EL (cell line): ENCODE measurements at regions not wholly inside any gene's neighbourhood (a gene's known extent, or its start where the extent isn't known, plus 50 kb on each side); places are given as distances from the start of the nearest gene placed in this dataset.
A peak's percentile ranks its signal among the peaks of the same experiment; 100 is the strongest.

ENCODE experiments used
- DNase-seq: peaks from one replicate; pipeline ENCODE4 v3.0.0-alpha.2; 2016

DNA sequence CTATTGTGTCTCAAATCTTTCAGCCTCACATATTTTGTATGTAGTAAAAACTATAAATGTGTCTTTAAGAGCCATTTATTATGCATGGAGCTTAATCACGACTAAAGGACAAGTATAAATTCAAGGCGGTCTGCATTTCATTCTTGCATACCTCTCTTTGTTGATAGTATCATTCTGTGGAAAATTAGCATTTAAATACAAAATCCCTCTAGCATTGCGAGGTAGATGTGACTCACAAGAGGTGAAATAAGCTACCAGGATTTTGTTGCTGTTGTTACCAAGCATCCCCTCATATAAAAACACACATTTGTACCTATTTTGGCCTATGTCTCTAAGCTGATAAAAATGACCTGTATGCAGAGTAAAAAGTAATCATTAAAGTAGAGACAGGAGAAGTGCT is 537.4 kb upstream of the LUZP2 start:
- DNase-seq: no peak

DNA sequence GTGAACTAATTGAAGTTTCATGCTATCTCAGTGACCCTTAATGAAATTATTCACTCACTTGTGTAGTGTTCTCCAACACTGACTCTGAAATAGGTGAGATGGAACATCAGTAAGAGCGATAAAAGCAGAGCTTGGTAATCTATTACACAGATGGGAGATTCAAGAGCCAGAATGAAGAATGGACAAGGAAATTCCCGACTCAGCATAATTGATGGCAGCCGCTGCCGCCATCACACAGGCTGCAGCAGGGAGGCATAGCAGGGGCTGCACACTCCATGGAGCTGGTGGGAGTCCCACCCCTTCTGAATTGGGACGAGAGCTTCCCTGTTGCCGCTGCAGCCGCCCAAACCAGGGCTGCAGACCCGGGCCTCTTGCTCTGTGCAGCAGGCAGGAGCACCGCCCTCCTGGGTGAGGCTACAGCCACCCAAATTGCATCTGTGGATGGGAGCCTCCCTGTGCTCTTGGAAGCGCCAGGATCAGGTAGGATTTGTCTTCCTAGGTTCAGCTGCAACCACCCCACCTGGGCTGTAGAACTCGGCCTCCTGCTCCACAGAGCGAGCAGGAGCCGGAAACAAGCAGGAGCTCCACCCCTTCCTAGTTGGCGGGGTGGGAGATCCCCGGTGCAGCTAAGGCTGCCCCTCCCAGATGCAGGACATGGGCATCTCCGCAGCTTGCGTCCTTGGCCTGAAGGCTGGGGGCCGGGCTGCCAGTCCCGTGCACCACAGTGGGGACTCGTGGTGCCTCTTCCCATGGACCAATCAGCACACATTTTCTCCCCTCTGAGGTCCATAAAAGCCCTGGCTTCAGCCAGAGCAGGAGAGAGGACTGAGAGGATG is 535.1 kb upstream of the LUZP2 start:
- DNase-seq: no peak

DNA sequence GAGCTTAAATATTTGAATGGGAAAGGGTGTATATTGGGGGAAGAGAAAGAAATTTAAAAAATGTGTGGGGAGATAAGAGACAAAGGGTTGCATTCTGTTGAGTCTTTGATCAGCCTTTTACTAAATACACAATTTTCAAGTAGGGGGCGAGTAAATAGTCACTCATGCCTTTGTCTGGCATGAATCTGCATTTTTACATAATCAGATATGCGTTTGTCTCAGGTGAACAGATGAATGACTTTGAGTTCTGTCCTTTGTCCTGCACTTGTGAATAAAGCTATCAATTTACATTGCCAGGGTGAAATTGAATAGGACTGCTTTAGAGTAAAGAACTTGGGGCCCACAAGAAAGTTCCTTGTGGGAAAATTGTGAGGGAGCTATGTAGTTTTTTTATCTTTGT is 523.6 kb upstream of the LUZP2 start:
- DNase-seq: no peak

DNA sequence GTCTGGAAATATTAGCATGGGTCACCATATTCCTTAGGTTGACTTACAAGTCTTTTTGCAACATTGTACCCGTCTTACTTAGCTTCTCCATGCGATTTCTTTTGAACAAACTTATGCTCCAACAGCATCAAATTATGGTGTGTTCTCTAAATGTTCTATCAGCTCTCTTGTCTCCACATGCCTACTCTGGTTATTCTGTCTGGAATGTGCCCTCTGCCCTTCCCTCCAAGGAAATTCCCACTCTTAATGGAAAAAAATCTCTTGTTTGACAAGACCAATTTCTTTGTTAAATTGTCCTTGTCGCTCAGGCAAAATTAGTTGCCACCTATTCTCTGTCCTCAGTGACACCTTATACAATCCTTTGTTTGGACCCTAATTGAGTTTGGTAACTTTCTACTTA is 522.8 kb upstream of the LUZP2 start:
- DNase-seq: peak; percentile 28

DNA sequence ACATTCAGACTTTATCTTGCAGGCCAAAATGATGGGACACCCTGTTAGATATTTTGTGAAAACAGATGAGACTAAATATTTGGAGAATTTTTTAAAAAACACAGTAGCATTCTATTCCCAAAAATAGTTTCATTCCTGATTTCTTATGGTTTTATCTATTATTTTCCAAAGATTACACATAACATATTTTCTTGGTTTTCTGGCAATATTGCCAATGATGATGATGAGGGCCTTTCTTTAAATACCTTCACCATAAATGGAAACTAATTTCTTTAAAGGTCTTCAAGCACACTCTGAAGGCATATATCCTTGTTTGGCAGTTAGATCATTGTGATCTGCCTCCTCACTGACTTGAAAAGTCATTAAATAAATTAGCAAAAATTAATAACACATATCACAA is 522.3 kb upstream of the LUZP2 start:
- DNase-seq: no peak

DNA sequence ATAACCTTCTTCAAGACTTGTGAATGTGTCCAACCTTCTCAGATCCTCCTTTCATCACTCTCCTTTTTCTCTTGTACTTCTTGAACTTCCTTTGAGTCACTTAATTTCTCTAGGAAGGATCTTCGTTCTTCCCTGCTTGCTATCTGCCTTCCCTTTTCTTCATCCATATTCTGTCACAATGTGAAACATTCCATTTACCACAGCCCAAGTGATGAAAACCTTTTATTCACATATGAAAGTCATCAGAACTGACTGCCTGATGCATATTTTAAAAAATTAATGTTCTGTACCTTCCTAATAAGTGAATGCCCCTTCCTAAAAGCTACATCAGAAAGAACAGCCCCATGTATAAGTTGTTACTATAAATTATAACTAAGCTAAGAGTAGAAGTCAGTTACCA is 520.4 kb upstream of the LUZP2 start:
- DNase-seq: no peak

DNA sequence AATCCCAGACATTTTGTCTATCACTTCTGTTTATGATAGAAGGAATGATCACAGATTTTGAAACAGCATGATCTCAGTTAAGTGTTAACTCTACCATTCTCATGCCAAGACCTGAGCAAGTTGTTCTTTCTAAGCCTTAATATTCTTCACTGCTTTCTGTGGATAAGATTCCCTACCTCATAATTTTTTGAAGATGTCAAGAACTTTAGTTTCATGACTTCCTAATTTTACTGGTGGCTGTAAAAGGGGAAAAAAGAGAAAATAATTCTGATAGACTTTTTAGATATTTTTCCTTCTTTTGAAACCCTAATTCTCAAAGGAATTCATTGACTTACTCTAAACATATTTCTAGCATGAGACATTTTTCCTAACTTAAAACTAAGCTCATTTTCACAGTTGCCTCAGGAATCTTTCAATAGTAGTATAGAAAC is 520.0 kb upstream of the LUZP2 start:
- DNase-seq: peak; percentile 23

DNA sequence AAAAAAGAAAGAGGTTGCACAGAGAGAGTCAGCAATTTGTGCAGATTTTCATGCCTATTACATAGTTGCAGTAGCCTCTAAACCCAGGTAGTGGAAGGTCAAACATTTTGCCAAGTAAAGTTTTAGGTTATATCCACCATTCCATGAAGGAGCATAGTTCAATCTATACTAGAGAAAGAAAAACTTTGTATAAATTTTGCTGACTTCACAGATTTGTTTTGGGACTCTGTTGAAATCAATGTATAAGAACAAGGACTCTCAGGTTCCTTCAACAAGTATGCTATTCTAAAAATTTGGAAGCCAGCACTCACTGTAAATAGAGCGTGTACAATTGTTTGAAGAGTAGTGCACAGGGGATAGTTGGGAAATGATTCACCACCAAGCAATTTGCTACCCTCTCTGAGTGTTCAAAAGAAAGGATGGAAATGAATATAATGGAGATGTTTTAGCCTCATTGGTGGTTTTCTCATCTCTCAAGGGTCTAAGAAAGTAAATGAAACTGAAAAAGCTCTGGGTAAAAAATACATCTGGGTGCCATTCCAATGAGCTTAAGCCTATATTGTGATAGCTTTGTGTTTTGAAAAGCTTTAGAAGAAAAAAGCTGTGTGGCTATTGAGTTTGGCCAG is 508.4 kb upstream of the LUZP2 start:
- peak; percentile 70 for DNase-seq

DNA sequence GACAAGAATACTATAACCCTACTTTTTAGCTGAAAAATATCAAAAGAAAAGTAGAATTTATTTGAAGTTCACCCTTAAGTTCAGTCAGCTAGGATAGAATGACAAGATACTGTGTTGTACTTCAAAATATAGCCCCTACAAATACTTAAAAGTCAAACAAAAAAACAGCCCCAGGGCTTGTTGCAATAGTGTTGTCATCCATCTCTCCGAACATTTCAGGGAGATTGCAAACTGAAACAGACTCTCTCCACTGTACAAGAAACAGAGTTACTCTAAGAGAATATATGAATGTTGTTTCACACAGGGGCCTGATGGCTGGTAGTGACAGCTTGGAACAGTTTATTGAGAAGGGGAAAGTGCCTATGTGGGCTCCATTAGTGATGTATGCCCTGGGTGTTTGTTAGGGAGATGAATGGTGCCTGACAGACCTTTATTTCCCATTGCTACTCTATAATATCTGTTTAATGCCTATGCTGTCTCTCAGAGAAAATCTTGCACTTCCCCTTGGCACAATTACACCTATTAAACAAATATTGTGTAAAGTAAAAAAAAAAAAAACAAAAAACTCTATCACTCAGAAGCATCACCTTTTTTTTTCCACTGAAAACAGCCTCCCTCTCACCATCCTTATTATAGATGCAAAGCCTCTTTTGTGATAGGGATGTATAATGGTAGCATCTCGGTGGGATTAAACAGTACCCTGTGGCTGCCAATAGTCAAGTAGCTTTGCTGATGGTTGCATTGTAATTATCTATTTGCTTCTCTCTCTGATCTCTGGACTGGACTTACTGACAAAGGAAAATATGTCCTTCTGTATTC is 506.3 kb upstream of the LUZP2 start:
- peak; percentile 56 for DNase-seq

DNA sequence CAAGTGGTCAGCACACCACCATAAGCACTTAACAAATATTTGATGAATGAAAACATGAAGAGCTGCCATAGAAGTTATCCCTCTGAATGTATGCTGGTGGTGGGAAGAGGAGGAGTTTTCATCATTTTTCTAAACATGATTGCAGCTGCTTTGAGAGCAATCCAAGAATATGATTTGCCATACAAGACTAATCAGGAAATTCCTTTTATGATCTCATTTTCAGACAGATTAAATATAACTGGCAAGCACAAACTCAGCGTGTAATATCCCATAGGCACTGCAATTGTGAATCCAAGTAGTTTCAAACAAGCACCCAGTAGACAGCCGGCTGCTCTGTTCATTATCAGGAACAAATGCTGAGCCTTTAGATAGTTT is 505.7 kb upstream of the LUZP2 start:
- DNase-seq: peak; percentile 58

DNA sequence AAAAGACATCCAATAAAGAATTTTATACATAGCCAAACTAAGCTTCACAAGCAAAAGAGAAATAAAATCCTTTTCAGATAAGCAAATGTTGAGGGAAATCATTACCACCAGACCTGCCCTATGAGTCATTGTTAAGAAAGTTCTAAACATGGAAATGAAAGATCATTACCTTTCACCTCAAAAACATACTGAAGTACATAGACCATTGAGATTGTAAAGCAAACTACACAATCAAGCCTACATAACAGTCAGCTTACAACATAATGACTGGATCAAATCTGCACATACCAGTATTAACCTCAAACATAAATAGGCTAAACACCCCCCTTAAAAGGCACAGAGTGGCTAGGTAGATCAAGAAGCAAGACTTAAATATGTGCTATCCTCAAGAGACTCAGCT is 501.0 kb upstream of the LUZP2 start:
- peak; percentile 8 for DNase-seq

DNA sequence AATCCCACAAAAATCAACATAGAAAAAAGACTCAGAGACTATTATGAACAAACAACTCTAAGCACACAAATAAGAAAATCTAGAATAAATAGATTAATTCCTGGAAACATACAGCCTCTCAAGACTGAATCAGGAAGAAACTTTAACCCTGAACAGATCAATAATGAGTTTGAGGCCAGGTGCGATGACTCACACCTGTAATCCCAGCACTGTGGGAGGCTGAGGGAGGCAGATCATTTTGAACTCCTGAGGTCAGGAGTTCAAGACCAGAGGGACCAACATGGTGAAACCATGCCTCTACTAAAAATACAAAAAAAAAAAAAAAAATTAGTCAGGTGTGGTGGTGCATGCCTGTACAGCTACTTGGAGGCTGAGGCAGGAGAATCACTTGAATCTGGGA is 499.5 kb upstream of the LUZP2 start:
- DNase-seq: no peak

DNA sequence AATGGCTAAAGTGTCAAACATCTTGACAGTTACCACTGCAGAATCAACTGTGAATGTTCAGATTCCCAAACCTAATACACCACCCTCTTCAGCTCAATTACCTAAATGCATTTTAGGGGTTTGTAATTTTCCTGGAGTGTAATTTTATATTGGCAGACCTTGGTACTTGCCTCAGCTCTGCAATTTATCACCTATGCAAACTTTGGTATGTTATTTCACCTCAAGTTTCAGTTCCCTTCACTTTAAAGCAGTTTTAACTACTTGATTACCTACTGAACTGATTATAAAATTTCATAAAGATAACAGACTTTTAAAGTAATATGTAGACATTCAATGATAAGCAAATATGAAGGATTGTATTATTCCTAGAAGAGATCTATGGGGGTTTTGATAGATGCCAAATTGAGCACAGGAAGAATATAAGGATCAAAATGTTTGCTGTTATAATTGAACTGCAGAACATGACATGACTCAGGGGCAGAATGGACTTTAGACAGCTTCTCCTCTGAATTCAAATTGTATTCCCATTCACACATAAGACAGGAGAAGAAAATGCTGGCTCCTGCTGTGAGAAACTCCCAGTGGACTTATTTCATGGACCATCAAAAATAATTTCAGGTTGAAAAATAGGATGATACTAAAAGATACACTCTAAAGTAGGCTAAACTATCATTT is 491.5 kb upstream of the LUZP2 start:
- no peak for DNase-seq

DNA sequence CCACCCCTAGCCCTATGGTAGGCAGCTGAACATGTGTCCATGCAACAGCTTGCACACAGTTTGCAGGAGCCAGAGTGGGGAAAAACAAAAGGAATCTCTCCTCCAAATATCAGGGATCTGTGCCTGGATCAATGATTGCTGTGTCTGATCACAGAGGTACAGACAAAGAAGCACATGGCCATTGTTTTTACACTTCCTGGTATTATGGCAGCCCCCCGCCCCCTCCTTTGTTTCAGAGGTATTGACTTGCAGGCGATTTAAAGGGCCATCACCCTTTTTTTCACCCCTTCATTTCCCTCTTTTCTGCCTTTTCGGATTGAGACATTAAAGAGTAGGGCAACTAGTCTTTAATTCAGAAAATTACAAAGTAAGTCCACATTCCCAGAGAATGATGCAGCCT is 453.0 kb upstream of the LUZP2 start:
- DNase-seq: no peak

DNA sequence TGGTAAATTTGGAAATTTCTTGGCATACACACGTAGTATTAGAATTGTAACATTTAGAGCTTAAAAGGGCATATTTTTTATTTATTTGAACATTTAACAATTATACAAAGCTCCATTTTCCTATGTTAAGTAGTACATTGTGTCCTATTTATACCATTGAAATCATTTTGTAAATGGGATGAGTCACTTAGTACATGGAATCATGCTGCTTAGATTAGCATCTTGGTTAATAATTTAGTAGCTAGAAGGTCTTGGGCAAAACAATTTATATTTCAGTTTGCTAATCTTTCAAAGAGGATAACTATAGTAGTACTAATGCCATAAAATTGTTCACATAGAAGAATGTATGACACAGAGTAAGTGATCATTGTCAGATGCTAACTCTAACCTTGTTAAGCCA is 450.1 kb upstream of the LUZP2 start:
- DNase-seq: no peak

DNA sequence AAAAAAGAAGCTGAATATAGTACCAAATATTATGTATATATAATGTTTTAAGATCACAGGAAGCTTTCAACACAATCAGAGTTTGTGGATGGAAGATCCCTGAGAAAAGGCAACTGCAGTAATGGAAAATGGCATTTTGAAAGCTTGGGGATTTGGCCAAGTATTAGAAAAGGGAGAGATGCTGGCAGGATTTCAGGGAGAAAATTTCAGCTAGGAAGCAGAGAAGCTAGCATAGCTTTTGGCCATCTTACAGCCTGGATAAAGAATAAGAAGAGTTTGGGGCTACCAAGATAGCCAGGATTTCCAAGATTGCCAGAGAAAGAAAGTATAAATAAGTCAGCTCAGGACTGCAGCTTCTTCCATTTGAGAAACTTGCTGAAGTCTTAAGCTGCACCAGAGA is 440.8 kb upstream of the LUZP2 start:
- DNase-seq: no peak

DNA sequence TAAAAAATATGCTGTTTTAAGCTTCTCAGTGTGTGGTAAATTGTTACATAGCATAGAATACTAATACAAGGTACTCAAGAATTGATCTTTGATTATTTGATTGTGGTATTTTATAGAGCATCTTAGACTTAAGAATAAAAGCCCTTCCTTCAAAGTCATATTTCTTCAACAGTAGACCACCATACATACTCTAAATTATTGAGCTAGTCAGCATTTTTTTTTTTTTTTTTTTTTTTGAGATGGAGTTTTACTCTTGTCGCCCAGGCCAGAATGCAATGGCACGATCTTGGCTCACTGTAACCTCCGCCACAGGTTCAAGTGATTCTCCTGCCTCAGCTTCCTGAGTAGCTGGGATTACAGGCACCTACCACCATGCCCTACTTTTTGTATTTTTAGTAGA is 436.7 kb upstream of the LUZP2 start:
- no peak for DNase-seq

DNA sequence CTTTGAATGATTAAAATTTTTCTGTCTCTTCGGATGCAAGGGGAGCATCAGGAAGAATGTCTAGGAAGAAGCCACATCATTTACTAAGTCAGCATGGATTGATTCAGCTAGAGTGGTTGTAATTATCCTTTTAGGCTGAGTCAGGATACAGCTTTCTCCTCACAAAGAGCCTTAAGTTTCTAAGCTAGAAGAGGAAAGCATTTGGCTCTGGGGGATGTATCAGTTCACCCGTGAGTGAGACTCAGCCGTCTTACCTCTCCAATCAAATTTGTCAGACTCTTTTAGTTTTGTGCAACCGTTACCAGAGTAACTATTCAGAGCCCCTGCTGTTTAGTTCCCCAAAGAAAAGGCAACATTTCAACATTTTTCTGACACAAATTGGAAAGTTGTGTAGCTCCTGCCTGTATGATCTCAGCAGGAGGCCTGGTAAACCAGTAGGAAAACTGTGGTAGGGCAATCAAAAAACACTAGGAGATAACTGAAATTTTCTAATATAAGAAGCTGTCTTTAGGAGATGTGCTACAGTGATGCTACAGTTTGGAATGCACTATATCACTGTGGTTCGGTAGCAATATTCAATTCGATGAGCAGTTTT is 432.4 kb upstream of the LUZP2 start:
- no peak for DNase-seq

DNA sequence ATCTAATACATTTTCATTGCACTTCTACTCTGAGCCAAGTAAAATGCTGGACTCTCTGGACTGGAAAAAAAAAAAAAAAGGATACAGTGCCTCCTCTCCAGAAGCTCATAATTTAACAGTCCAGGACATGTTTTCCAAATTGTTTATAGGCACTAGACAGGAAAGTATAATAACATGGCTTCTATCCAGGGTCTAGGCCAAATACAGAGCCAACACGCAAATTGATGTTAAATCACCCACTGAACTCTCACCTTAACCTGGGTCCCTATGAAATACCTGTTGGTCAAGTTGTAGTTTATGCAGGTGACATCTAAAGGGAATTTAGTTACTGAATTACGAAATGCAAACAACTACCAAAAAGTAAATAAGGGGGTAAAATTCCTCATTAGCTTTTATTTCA is 428.7 kb upstream of the LUZP2 start:
- no peak for DNase-seq

DNA sequence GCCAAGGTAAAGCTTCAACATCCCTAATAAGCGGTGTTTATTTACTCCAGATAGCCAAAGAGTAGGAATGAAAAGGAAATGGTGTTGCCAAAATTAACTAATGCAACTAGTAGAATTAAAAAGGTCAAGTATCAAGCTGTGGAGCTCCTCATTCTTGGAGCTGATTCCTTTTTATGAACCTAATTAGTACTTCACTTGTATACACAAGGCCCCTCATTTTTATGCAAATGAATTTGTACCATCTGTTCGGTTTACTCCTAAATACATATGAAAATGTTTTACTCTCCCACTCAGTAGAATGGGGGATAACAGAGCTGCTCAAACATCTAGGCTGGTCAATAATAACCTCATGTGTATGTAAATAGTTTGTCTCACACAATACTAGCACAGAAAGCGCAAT is 426.4 kb upstream of the LUZP2 start:
- DNase-seq: no peak

DNA sequence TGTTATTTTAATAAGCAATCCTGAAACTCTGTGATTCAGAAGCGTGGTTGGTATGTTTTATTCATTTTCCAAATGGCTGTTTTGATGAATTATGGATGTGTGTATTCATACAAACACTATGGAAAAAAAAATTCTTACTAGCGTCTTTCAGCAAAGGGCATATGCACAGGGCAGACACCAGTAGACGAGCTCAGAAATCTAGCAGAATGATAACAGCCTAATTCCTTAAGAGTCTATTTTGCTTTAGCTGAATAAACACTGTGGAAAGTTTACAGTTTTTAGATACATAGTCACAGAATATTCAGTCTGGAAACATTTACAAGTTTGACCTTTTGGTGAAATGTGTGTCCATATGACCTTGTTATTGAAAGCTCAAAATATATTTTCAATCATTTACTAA is 418.8 kb upstream of the LUZP2 start:
- peak; percentile 19 for DNase-seq

DNA sequence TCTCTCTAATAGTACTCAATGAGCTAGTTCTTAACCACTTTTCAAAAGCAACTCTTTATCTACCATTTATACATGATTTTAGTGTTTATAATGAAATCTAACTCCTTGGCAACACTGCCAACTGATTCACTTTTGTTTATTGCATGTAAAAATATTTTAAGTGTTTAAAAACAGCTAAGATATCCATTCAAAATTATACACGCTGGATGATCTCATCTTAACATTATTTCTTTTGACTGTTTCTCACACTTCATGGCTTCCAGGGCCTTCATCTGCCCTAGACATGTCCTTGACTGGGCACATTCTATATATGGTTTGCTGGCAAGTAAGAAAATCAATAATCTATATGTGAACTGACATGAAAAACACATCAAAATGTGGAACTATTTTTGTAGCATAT is 414.6 kb upstream of the LUZP2 start:
- DNase-seq: peak; percentile 12

DNA sequence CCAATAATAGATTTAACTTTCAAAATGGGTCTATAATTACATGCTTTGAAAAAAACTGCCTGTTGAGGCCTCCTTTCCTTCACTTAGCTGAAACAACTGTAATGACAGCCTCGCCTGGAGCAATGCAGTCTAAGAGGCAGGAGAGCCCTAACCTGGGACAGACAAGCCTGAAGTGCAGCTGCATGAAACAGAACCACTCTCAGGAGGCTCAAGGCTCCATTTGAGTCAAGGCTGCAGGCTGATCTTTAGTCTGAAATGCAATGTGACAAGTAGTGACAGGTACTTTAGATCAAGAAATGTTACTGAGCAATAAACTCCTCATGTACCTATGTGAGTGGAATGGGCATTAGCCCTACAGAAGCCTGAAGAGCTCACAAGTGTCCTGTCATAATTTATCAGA is 414.0 kb upstream of the LUZP2 start:
- DNase-seq: no peak
